ENCODE measurements at regions not wholly inside any gene's neighbourhood (a gene's known extent, or its start where the extent isn't known, plus 50 kb on each side); places are given as distances from the start of the nearest gene placed in this dataset.

- no peaks in the 10 kb centered on the region for H3K4me1 ChIP-seq
- H3K27ac ChIP-seq = no peak overlapping the region
- no peaks in the 10 kb centered on the region for H3K27me3 ChIP-seq
- H3K9me3 ChIP-seq = no peaks in the 10 kb centered on the region
- H3K4me3 ChIP-seq = no peak overlapping the region
- H3K9ac ChIP-seq (ENCODE audit: low read depth in 2 of 2, low read length in 2 of 2) = no peak overlapping the region
- intact Hi-C loops (cut with DNase I) = no loop called here
- TF ChIP-seq, protein P1, sequence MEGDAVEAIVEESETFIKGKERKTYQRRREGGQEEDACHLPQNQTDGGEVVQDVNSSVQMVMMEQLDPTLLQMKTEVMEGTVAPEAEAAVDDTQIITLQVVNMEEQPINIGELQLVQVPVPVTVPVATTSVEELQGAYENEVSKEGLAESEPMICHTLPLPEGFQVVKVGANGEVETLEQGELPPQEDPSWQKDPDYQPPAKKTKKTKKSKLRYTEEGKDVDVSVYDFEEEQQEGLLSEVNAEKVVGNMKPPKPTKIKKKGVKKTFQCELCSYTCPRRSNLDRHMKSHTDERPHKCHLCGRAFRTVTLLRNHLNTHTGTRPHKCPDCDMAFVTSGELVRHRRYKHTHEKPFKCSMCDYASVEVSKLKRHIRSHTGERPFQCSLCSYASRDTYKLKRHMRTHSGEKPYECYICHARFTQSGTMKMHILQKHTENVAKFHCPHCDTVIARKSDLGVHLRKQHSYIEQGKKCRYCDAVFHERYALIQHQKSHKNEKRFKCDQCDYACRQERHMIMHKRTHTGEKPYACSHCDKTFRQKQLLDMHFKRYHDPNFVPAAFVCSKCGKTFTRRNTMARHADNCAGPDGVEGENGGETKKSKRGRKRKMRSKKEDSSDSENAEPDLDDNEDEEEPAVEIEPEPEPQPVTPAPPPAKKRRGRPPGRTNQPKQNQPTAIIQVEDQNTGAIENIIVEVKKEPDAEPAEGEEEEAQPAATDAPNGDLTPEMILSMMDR (IDR thresholded peaks at IDR 0.05) = no peak
- no peaks in the 10 kb centered on the region for H3K36me3 ChIP-seq
- no peak for DNase-seq
Measured at GRCh38 chr13:40456397-40456953, 210.0 kb downstream of the FOXO1 start.

GRCh38 chr13:40456979-40457553 is 209.4 kb downstream of the FOXO1 start:
- no peaks in the 10 kb centered on the region for H3K9me3 ChIP-seq
- no peaks in the 10 kb centered on the region for H3K36me3 ChIP-seq
- no peaks in the 10 kb centered on the region for H3K4me1 ChIP-seq
- H3K27me3 ChIP-seq = no peaks in the 10 kb centered on the region
- H3K4me3 ChIP-seq = no peak overlapping the region
- DNase-seq = no peak
- intact Hi-C loops (cut with DNase I) = no loop called here
- H3K9ac ChIP-seq (ENCODE audit: low read depth in 2 of 2, low read length in 2 of 2) = no peak overlapping the region
- H3K27ac ChIP-seq = no peak overlapping the region
- TF ChIP-seq, protein P1 (IDR thresholded peaks at IDR 0.05) = no peak

DNA sequence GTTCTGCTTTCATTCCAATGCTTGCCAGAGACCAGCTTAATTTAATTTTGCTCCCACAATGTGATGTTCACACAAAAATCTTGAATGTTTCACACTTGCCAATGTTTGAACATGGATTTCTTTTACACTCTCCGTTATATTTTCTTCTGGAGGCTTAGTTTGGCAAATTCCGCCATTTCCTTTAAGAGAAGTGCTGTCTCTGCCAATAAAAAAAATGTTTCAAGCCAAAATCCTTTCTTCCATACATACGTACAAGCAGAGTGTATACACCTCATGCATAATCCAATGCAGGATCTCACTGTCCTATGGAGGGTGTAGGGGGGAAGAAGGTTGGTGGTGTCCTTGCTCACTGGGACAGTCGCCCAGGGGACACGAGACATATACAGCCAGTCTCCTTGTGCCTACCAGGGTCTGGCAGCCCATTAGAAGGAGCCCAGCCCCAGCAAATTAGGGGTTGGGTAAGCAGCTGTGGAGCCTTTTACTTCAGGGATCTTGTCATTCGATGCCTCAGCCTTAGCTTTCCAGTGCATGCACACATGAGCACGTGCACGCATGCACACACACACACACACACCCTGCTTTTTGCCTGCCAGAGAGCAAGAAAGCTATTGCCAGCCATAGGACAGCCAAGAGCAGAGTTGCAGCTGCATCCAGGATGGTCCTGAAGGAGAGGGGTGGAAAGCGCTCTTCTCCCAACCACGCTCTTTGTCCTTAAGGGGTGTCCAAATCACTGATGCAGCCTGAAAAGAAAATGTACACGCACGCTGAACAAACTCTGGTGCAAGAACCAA is 208.3 kb downstream of the FOXO1 start:
- intact Hi-C loops (cut with DNase I) = no loop called here
- DNase-seq = no peak
- H3K4me3 ChIP-seq = no peak overlapping the region
- no peak overlapping the region for H3K27ac ChIP-seq
- H3K9ac ChIP-seq (ENCODE audit: low read depth in 2 of 2, low read length in 2 of 2) = no peak overlapping the region
- TF ChIP-seq, protein P1 (IDR thresholded peaks at IDR 0.05) = no peak
- no peaks in the 10 kb centered on the region for H3K36me3 ChIP-seq
- H3K9me3 ChIP-seq = no peaks in the 10 kb centered on the region
- H3K4me1 ChIP-seq = no peaks in the 10 kb centered on the region
- no peaks in the 10 kb centered on the region for H3K27me3 ChIP-seq

DNA sequence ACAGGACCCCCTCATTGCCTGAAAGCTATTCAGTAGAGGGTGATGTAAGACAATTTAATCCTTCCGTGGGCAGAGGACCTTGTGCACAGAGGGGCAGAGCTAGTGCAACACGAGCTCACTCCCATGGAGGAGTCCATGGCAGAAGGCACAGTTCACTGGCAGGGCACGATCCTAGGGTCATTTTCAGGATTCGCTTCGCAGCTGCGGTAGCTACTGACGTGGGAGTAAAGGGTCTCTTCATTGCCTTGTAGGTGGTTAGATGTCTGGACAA is 207.8 kb downstream of the FOXO1 start:
- TF ChIP-seq, protein P1 (IDR thresholded peaks at IDR 0.05) = no peak
- Histone ChIP-seq H3K36me3 (no peaks in the 10 kb centered on the region), H3K9ac (ENCODE audit: low read depth in 2 of 2, low read length in 2 of 2) (no peak overlapping the region), H3K9me3 (no peaks in the 10 kb centered on the region), H3K27ac (no peak overlapping the region), H3K27me3 (no peaks in the 10 kb centered on the region), H3K4me1 (no peaks in the 10 kb centered on the region), H3K4me3 (no peak overlapping the region)
- intact Hi-C loops (cut with DNase I) = no loop called here
- DNase-seq = no peak

- H3K9ac ChIP-seq (ENCODE audit: low read depth in 2 of 2, low read length in 2 of 2) = no peak overlapping the region
- no peak overlapping the region for H3K27ac ChIP-seq
- no peak for DNase-seq
- H3K4me1 ChIP-seq = no peaks in the 10 kb centered on the region
- TF ChIP-seq, protein P1 (IDR thresholded peaks at IDR 0.05) = no peak
- no peak overlapping the region for H3K4me3 ChIP-seq
- no peaks in the 10 kb centered on the region for H3K36me3 ChIP-seq
- no peaks in the 10 kb centered on the region for H3K9me3 ChIP-seq
- H3K27me3 ChIP-seq = no peaks in the 10 kb centered on the region
- intact Hi-C loops (cut with DNase I) = no loop called here
Measured at GRCh38 chr13:40460116-40460515, 206.3 kb downstream of the FOXO1 start.

Measured in colonic mucosa (tissue), 4 donors.